ENCODE measurements at regions not wholly inside any gene's neighbourhood (a gene's known extent, or its start where the extent isn't known, plus 50 kb on each side); places are given as distances from the start of the nearest gene placed in this dataset.
A peak's percentile ranks its signal among the peaks of the same experiment; 100 is the strongest.

DNA sequence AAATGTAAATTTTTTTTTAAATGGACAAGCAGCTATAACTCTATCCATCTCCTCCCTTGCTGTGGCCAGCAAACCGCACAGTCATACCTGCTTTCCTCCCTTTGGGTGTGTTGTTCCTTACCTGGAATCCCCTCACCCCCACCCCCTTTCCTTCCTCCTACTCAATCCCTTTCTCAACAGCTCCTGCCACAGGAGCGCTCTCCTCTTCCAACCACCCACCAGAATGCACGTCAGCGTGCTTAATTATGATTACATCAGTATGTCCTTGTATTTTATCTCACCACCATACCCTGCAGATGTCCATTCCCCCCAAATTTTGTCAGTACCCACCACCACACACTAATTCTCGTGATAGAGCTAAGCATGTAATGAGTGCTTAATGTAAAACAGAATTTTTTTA is 60.9 kb upstream of the LMO2 start (continued):
- TF ChIP-seq, protein P1, sequence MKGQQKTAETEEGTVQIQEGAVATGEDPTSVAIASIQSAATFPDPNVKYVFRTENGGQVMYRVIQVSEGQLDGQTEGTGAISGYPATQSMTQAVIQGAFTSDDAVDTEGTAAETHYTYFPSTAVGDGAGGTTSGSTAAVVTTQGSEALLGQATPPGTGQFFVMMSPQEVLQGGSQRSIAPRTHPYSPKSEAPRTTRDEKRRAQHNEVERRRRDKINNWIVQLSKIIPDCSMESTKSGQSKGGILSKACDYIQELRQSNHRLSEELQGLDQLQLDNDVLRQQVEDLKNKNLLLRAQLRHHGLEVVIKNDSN (CRISPR knock-in tag; IDR thresholded peaks at IDR 0.05), result no peak
- TF ChIP-seq ATF3 (IDR thresholded peaks at IDR 0.05) (peak; percentile 65), ATF3 (CRISPR knock-in tag; conservative IDR thresholded peaks at IDR 0.05) (no peak), CBX1 (IDR thresholded peaks at IDR 0.05; ENCODE audit: low read depth) (no peak), HMGN3 (IDR thresholded peaks at IDR 0.05; ENCODE audit: borderline replicate concordance, extremely low read depth, insufficient read length, low read depth, low read length) (no peak), NR2F6 (CRISPR knock-in tag; IDR thresholded peaks at IDR 0.05) (no peak), ZNF184 (CRISPR knock-in tag; IDR thresholded peaks at IDR 0.05) (no peak), EGR1 (conservative IDR thresholded peaks at IDR 0.05) (peak; percentile 92)
- TF ChIP-seq, protein P2, sequence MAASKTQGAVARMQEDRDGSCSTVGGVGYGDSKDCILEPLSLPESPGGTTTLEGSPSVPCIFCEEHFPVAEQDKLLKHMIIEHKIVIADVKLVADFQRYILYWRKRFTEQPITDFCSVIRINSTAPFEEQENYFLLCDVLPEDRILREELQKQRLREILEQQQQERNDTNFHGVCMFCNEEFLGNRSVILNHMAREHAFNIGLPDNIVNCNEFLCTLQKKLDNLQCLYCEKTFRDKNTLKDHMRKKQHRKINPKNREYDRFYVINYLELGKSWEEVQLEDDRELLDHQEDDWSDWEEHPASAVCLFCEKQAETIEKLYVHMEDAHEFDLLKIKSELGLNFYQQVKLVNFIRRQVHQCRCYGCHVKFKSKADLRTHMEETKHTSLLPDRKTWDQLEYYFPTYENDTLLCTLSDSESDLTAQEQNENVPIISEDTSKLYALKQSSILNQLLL (CRISPR knock-in tag; IDR thresholded peaks at IDR 0.05; ENCODE audit: borderline replicate concordance), result no peak

Measured in K562 (cell line).